PC-3 (cell line): ENCODE measurements at regions not wholly inside any gene's neighbourhood (a gene's known extent, or its start where the extent isn't known, plus 50 kb on each side); places are given as distances from the start of the nearest gene placed in this dataset.
"Not testable (repeated sequence)": the region's sequence is repeated elsewhere in the genome, so short reads cannot be mapped to it uniquely, and the experiment has no call there.

Experiments used
- ATAC-seq: fragments of 200-7000 bp; cut with Tn5 transposase; 2 replicates; pipeline ENCODE4 v1.9.1; 2020; ENCODE audit warnings: mild to moderate bottlenecking, moderate library complexity
- BruUV-seq: library from RNA; stranded (reverse); fragments of 400-500 nt; replicated peaks from 2 replicates; lab custom pipeline; 2021; lab: Mats Ljungman, UMichigan
- CTCF ChIA-PET: fragments of 300-600 bp; sonication (Branson Sonifier 250); formaldehyde crosslinking; loops from one replicate; lab custom pipeline; 2022; ENCODE audit warnings: antibody characterized with exemption; lab: Charles Lee
- POLR2A ChIA-PET: fragments of 300-600 bp; sonication (Branson Sonifier 250); formaldehyde crosslinking; loops from one replicate; lab custom pipeline; 2022; ENCODE audit warnings: antibody characterized with exemption; ENCODE audit not compliant: unreplicated experiment; lab: Charles Lee
- DNase-seq: peaks from one replicate; pipeline ENCODE4 v3.0.0-alpha.2; 2015
- H2AFZ ChIP-seq: fragments of 300-600 bp; sonication (generic); 2 replicates; pipeline ENCODE4 v1.6.0; 2016; ENCODE audit warnings: antibody characterized with exemption, low read length
- H3F3A ChIP-seq: fragments of 300-600 bp; sonication (generic); one replicate; pipeline ENCODE4 v1.6.0; 2017; ENCODE audit warnings: antibody characterized with exemption, low read length, control low read depth, mild to moderate bottlenecking; ENCODE audit not compliant: unreplicated experiment
- H3K27ac ChIP-seq: fragments of 300-600 bp; sonication (generic); 2 replicates; pipeline ENCODE4 v1.5.1; 2016; ENCODE audit warnings: mild to moderate bottlenecking, low read length
- H3K27me3 ChIP-seq: fragments of 300-600 bp; sonication (generic); 2 replicates; pipeline ENCODE4 v1.6.1; 2016; ENCODE audit warnings: low read length, mixed read lengths
- H3K36me3 ChIP-seq: fragments of 300-600 bp; sonication (generic); 2 replicates; pipeline ENCODE4 v1.6.1; 2016; ENCODE audit warnings: low read depth, mixed run types, low read length, mixed read lengths
- H3K4me1 ChIP-seq: fragments of 300-600 bp; sonication (generic); 2 replicates; pipeline ENCODE4 v1.5.1; 2016; ENCODE audit warnings: low read length; ENCODE audit not compliant: insufficient read depth
- H3K4me2 ChIP-seq: fragments of 300-600 bp; sonication (generic); 2 replicates; pipeline ENCODE4 v1.6.0; 2016; ENCODE audit warnings: low read length
- H3K4me3 ChIP-seq: fragments of 300-600 bp; sonication (generic); 2 replicates; pipeline ENCODE4 v1.5.1; 2016; ENCODE audit warnings: mild to moderate bottlenecking, low read length, mixed read lengths
- H3K79me2 ChIP-seq: fragments of 300-600 bp; sonication (generic); 2 replicates; pipeline ENCODE4 v1.6.1; 2017; ENCODE audit warnings: low read length, mixed read lengths
- H3K9ac ChIP-seq: fragments of 300-600 bp; sonication (generic); 2 replicates; pipeline ENCODE4 v1.6.0; 2016; ENCODE audit warnings: mild to moderate bottlenecking, low read length
- H3K9me2 ChIP-seq: fragments of 300-600 bp; sonication (generic); replicated peaks from 2 replicates; pipeline ENCODE4 v1.6.1; 2016; ENCODE audit warnings: mixed run types, low read length, mixed read lengths
- H3K9me3 ChIP-seq: fragments of 300-600 bp; sonication (generic); 2 replicates; pipeline ENCODE4 v1.6.1; 2016; ENCODE audit warnings: low read length, mixed read lengths
- H4K20me1 ChIP-seq: fragments of 300-600 bp; sonication (generic); 2 replicates; pipeline ENCODE4 v1.6.1; 2016; ENCODE audit warnings: low read length, mixed read lengths
- CTCF ChIP-seq: fragments of 300-600 bp; sonication (generic); conservative IDR thresholded peaks from 2 replicates; pipeline ENCODE4 v1.5.1; 2017; ENCODE audit warnings: antibody characterized with exemption, low read depth, mild to moderate bottlenecking, low read length
- EZH2 ChIP-seq: fragments of 300-600 bp; sonication (generic); IDR thresholded peaks from one replicate; pipeline ENCODE4 v1.6.1; 2017; ENCODE audit warnings: antibody characterized with exemption, mild to moderate bottlenecking, low read length; ENCODE audit not compliant: unreplicated experiment
- EZH2phosphoT487 ChIP-seq: fragments of 300-600 bp; sonication (generic); IDR thresholded peaks from 2 replicates; pipeline ENCODE4 v1.6.1; 2018; ENCODE audit warnings: mild to moderate bottlenecking, antibody characterized with exemption, low read length, borderline replicate concordance
- intact Hi-C: fragments of 100-400 bp; cut with micrococcal nuclease; formaldehyde crosslinking; loops from 2 replicates; pipeline ENCODE4 v1.9.0; 2023

GRCh38 chr4:75194180-75194579, 261.3 kb downstream of the PARM1 start:
- H3F3A ChIP-seq = no peaks in the 10 kb centered on the region
- ChIA-PET CTCF (no interaction called here), POLR2A (no interaction called here)
- H3K9ac ChIP-seq = no peak overlapping the region
- no peaks in the 10 kb centered on the region for H3K4me1 ChIP-seq
- H3K9me2 ChIP-seq = no peaks in the 10 kb centered on the region
- H4K20me1 ChIP-seq = no peaks in the 10 kb centered on the region
- no peak overlapping the region for H3K4me3 ChIP-seq
- TF ChIP-seq CTCF = no peak
- no peak for TF ChIP-seq EZH2
- no peak for TF ChIP-seq EZH2phosphoT487
- no peaks in the 10 kb centered on the region for H3K36me3 ChIP-seq
- intact Hi-C loops = no loop called here
- H3K4me2 ChIP-seq = no peak overlapping the region
- H3K27me3 ChIP-seq = no peaks in the 10 kb centered on the region
- DNase-seq = no peak
- H2AFZ ChIP-seq = no peak overlapping the region
- no peaks in the 10 kb centered on the region for H3K9me3 ChIP-seq
- BruUV-seq = no TSS peak
- H3K79me2 ChIP-seq = no peaks in the 10 kb centered on the region
- ATAC-seq = no peak
- no peak overlapping the region for H3K27ac ChIP-seq

- H2AFZ ChIP-seq, H3K79me2 ChIP-seq, BruUV-seq, H3K9ac ChIP-seq, H3K9me3 ChIP-seq, H3K27ac ChIP-seq, intact Hi-C loops, H3K9me2 ChIP-seq, H3K27me3 ChIP-seq, ATAC-seq, CTCF ChIA-PET, H3K4me1 ChIP-seq, DNase-seq, H3K4me3 ChIP-seq, H3K36me3 ChIP-seq, H4K20me1 ChIP-seq, H3K4me2 ChIP-seq, POLR2A ChIA-PET, H3F3A ChIP-seq: not testable (repeated sequence)
Observed at GRCh38 chr4:75192182-75192581, 259.3 kb downstream of the PARM1 start.

- H4K20me1 ChIP-seq = no peaks in the 10 kb centered on the region
- no peaks in the 10 kb centered on the region for H3F3A ChIP-seq
- no peak for TF ChIP-seq EZH2
- POLR2A ChIA-PET = no interaction called here
- H3K27me3 ChIP-seq = no peaks in the 10 kb centered on the region
- H3K79me2 ChIP-seq = no peaks in the 10 kb centered on the region
- BruUV-seq = no TSS peak
- no peaks in the 10 kb centered on the region for H3K4me1 ChIP-seq
- no peaks in the 10 kb centered on the region for H3K36me3 ChIP-seq
- DNase-seq (no peak), ATAC-seq (no peak)
- H3K4me2 ChIP-seq = no peak overlapping the region
- no peak overlapping the region for H3K27ac ChIP-seq
- no peaks in the 10 kb centered on the region for H3K9me2 ChIP-seq
- no peaks in the 10 kb centered on the region for H3K9me3 ChIP-seq
- no peak overlapping the region for H3K9ac ChIP-seq
- H3K4me3 ChIP-seq = no peak overlapping the region
- H2AFZ ChIP-seq = no peak overlapping the region
- intact Hi-C loops = no loop called here
- CTCF ChIA-PET = no interaction called here
Observed at GRCh38 chr4:75189711-75190335, 256.9 kb downstream of the PARM1 start.
